ENCODE measurements at regions not wholly inside any gene's neighbourhood (a gene's known extent, or its start where the extent isn't known, plus 50 kb on each side); places are given as distances from the start of the nearest gene placed in this dataset.

- no peak for TF ChIP-seq PPARA (CRISPR knock-in tag; IDR thresholded peaks at IDR 0.05; ENCODE audit: borderline replicate concordance)
- no peak for TF ChIP-seq GLIS3 (CRISPR knock-in tag; IDR thresholded peaks at IDR 0.05)
These were observed 155.8 kb downstream of the DRD1 start (continued) for GRCh38 chr5:175288048-175288621.

- TF ChIP-seq ZNF565 (CRISPR knock-in tag; conservative IDR thresholded peaks at IDR 0.05; ENCODE audit: low read depth) (no peak), BACH2 (CRISPR knock-in tag; IDR thresholded peaks at IDR 0.05; ENCODE audit: borderline replicate concordance) (no peak), RARB (CRISPR knock-in tag; IDR thresholded peaks at IDR 0.05) (no peak), ZFP3 (CRISPR knock-in tag; IDR thresholded peaks at IDR 0.05) (no peak), OSR1 (CRISPR knock-in tag; IDR thresholded peaks at IDR 0.05) (no peak), TSHZ2 (CRISPR knock-in tag; IDR thresholded peaks at IDR 0.05) (no peak), GLIS3 (CRISPR knock-in tag; IDR thresholded peaks at IDR 0.05) (no peak), POU6F1 (CRISPR knock-in tag; IDR thresholded peaks at IDR 0.05; ENCODE audit: borderline replicate concordance, low read depth) (no peak), CREB5 (CRISPR knock-in tag; IDR thresholded peaks at IDR 0.05; ENCODE audit: low read depth) (no peak), ZNF8 (CRISPR knock-in tag; IDR thresholded peaks at IDR 0.05) (no peak)
- no peak for ATAC-seq
These were observed 157.0 kb downstream of the DRD1 start for GRCh38 chr5:175286981-175287380.

GRCh38 chr5:175285261-175285660 lies 158.7 kb downstream of the DRD1 start:
- TF ChIP-seq ZNF8 (CRISPR knock-in tag; IDR thresholded peaks at IDR 0.05) (no peak), ZFP30 (CRISPR knock-in tag; IDR thresholded peaks at IDR 0.05) (no peak), CSRNP3 (CRISPR knock-in tag; IDR thresholded peaks at IDR 0.05) (no peak), TCF4 (CRISPR knock-in tag; IDR thresholded peaks at IDR 0.05; ENCODE audit: borderline replicate concordance) (no peak), CREB5 (CRISPR knock-in tag; IDR thresholded peaks at IDR 0.05; ENCODE audit: low read depth) (no peak), PPARA (CRISPR knock-in tag; IDR thresholded peaks at IDR 0.05; ENCODE audit: borderline replicate concordance) (no peak), ISL1 (CRISPR knock-in tag; IDR thresholded peaks at IDR 0.05) (no peak), TOX (CRISPR knock-in tag; IDR thresholded peaks at IDR 0.05; ENCODE audit: borderline replicate concordance) (no peak), PATZ1 (CRISPR knock-in tag; IDR thresholded peaks at IDR 0.05; ENCODE audit: borderline replicate concordance) (no peak), ZNF70 (CRISPR knock-in tag; IDR thresholded peaks at IDR 0.05) (no peak), RARB (CRISPR knock-in tag; IDR thresholded peaks at IDR 0.05) (no peak), OSR1 (CRISPR knock-in tag; IDR thresholded peaks at IDR 0.05) (no peak), ZNF565 (CRISPR knock-in tag; conservative IDR thresholded peaks at IDR 0.05; ENCODE audit: low read depth) (no peak), GLIS3 (CRISPR knock-in tag; IDR thresholded peaks at IDR 0.05) (no peak), ARNTL (CRISPR knock-in tag; IDR thresholded peaks at IDR 0.05; ENCODE audit: borderline replicate concordance, low read depth) (no peak)
- peak; percentile 62 for ATAC-seq
